Rectal smooth muscle tissue (tissue), 1 donor: ENCODE measurements at regions not wholly inside any gene's neighbourhood (a gene's known extent, or its start where the extent isn't known, plus 50 kb on each side); places are given as distances from the start of the nearest gene placed in this dataset.

Experiments used
- H3K27ac ChIP-seq: one replicate; pipeline ENCODE4 v1.7.0; 2013; ENCODE audit warnings: low read depth, low read length, inconsistent platforms
- H3K27me3 ChIP-seq: one replicate; pipeline ENCODE4 v1.7.0; 2013; ENCODE audit warnings: low read length; ENCODE audit not compliant: control insufficient read depth, insufficient read depth
- H3K36me3 ChIP-seq: one replicate; pipeline ENCODE4 v1.7.0; 2013; ENCODE audit warnings: low read length; ENCODE audit not compliant: control insufficient read depth, insufficient read depth
- H3K4me1 ChIP-seq: one replicate; pipeline ENCODE4 v1.7.0; 2013; ENCODE audit warnings: low read length; ENCODE audit not compliant: control insufficient read depth, insufficient read depth
- H3K4me3 ChIP-seq: one replicate; pipeline ENCODE4 v1.7.0; 2013; ENCODE audit warnings: low read length
- H3K9ac ChIP-seq: one replicate; pipeline ENCODE4 v1.7.0; 2013; ENCODE audit warnings: low read length

GRCh38 chr1:83766241-83766691 lies 232.7 kb downstream of the TTLL7 start:
- no peak overlapping the region for H3K27ac ChIP-seq
- H3K4me1 ChIP-seq: no peaks in the 10 kb centered on the region
- no peaks in the 10 kb centered on the region for H3K36me3 ChIP-seq
- H3K4me3 ChIP-seq: no peak overlapping the region
- no peaks in the 10 kb centered on the region for H3K27me3 ChIP-seq
- no peak overlapping the region for H3K9ac ChIP-seq

GRCh38 chr1:83765125-83765524 lies 233.8 kb downstream of the TTLL7 start:
- no peak overlapping the region for H3K4me3 ChIP-seq

GRCh38 chr1:83764209-83764608 lies 234.7 kb downstream of the TTLL7 start:
- H3K27me3 ChIP-seq: no peaks in the 10 kb centered on the region
- no peak overlapping the region for H3K9ac ChIP-seq
- no peaks in the 10 kb centered on the region for H3K36me3 ChIP-seq
- H3K27ac ChIP-seq: no peak overlapping the region
- no peaks in the 10 kb centered on the region for H3K4me1 ChIP-seq
- H3K4me3 ChIP-seq: no peak overlapping the region

More at GRCh38 chr1:83765125-83765524, 233.8 kb downstream of the TTLL7 start:
- Histone ChIP-seq H3K27ac (no peak overlapping the region), H3K36me3 (no peaks in the 10 kb centered on the region), H3K4me1 (no peaks in the 10 kb centered on the region), H3K9ac (no peak overlapping the region), H3K27me3 (no peaks in the 10 kb centered on the region)

- no peaks in the 10 kb centered on the region for H3K36me3 ChIP-seq
- H3K9ac ChIP-seq: no peak overlapping the region
- H3K4me1 ChIP-seq: no peaks in the 10 kb centered on the region
- no peak overlapping the region for H3K27ac ChIP-seq
- no peak overlapping the region for H3K4me3 ChIP-seq
- H3K27me3 ChIP-seq: no peaks in the 10 kb centered on the region
Measured at GRCh38 chr1:83763361-83764095, 235.4 kb downstream of the TTLL7 start.

- Histone ChIP-seq H3K9ac (no peak overlapping the region), H3K4me3 (no peak overlapping the region), H3K27ac (no peak overlapping the region), H3K27me3 (no peaks in the 10 kb centered on the region), H3K4me1 (no peaks in the 10 kb centered on the region), H3K36me3 (no peaks in the 10 kb centered on the region)
Measured at GRCh38 chr1:83762416-83762815, 236.5 kb downstream of the TTLL7 start.

- Histone ChIP-seq H3K9ac (no peak overlapping the region), H3K4me1 (no peaks in the 10 kb centered on the region), H3K4me3 (no peak overlapping the region), H3K27ac (no peak overlapping the region), H3K36me3 (no peaks in the 10 kb centered on the region), H3K27me3 (no peaks in the 10 kb centered on the region)
Measured at GRCh38 chr1:83762039-83762365, 236.9 kb downstream of the TTLL7 start.

- Histone ChIP-seq H3K4me3 (no peak overlapping the region), H3K27me3 (no peaks in the 10 kb centered on the region), H3K27ac (no peak overlapping the region), H3K36me3 (no peaks in the 10 kb centered on the region), H3K4me1 (no peaks in the 10 kb centered on the region), H3K9ac (no peak overlapping the region)
Measured at GRCh38 chr1:83761167-83762038, 237.5 kb downstream of the TTLL7 start.

GRCh38 chr1:83760226-83761021 lies 238.5 kb downstream of the TTLL7 start:
- H3K4me1 ChIP-seq: no peaks in the 10 kb centered on the region
- no peak overlapping the region for H3K9ac ChIP-seq
- no peak overlapping the region for H3K27ac ChIP-seq
- no peaks in the 10 kb centered on the region for H3K36me3 ChIP-seq
- no peaks in the 10 kb centered on the region for H3K27me3 ChIP-seq
- no peak overlapping the region for H3K4me3 ChIP-seq

GRCh38 chr1:83756984-83757717 lies 241.8 kb downstream of the TTLL7 start:
- H3K27me3 ChIP-seq: no peaks in the 10 kb centered on the region
- no peaks in the 10 kb centered on the region for H3K4me1 ChIP-seq
- no peak overlapping the region for H3K4me3 ChIP-seq
- no peak overlapping the region for H3K27ac ChIP-seq
- H3K36me3 ChIP-seq: no peaks in the 10 kb centered on the region
- no peak overlapping the region for H3K9ac ChIP-seq

GRCh38 chr1:83751602-83752001 lies 247.3 kb downstream of the TTLL7 start:
- Histone ChIP-seq H3K27me3 (no peaks in the 10 kb centered on the region), H3K4me3 (no peak overlapping the region), H3K9ac (no peak overlapping the region), H3K27ac (no peak overlapping the region), H3K36me3 (no peaks in the 10 kb centered on the region), H3K4me1 (no peaks in the 10 kb centered on the region)

GRCh38 chr1:83750201-83750600 lies 248.7 kb downstream of the TTLL7 start:
- Histone ChIP-seq H3K36me3 (no peaks in the 10 kb centered on the region), H3K4me3 (no peak overlapping the region), H3K4me1 (no peaks in the 10 kb centered on the region), H3K27me3 (no peaks in the 10 kb centered on the region), H3K9ac (no peak overlapping the region), H3K27ac (no peak overlapping the region)
